22Rv1 (cell line): ENCODE measurements at regions not wholly inside any gene's neighbourhood (a gene's known extent, or its start where the extent isn't known, plus 50 kb on each side); places are given as distances from the start of the nearest gene placed in this dataset.

Experiments
- H3K27ac ChIP-seq: fragments of 450-650 bp; 2 replicates; pipeline ENCODE4 v1.5.1; 2017
- CTCF ChIP-seq: fragments of 450-650 bp; IDR thresholded peaks from 2 replicates; pipeline ENCODE4 v1.5.1; 2017; ENCODE audit warnings: mild to moderate bottlenecking
- ZFX ChIP-seq: fragments of 450-650 bp; IDR thresholded peaks from 2 replicates; pipeline ENCODE4 v1.6.1; 2017; ENCODE audit warnings: antibody characterized with exemption, borderline replicate concordance

DNA sequence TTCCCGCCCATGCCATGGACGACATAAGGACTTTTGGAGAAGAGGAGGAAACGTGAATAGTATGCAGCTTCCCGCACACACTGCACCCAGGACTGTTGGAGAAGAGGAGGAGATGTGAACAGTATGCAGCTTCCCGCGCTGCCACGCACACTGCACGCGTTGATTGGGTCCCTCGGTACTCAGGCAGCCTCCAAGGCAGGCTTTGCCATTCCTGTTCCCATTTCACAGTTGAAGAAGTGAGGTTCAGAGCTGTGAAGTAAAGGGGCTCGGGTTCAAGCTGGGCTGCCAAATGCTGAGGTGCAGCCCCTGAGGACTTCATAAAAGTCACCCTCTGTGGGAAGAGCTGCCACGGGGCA, 147.9 kb upstream of the FAM20C start:
- TF ChIP-seq ZFX (no peak), CTCF (no peak)
- no peak overlapping the region for H3K27ac ChIP-seq

- TF ChIP-seq ZFX (no peak), CTCF (no peak)
- no peak overlapping the region for H3K27ac ChIP-seq
Measured at GRCh38 chr7:45106-46090, 147.0 kb upstream of the FAM20C start.

- no peak overlapping the region for H3K27ac ChIP-seq
- no peak for TF ChIP-seq ZFX
- TF ChIP-seq CTCF: no peak
Measured at GRCh38 chr7:46123-46829, 146.1 kb upstream of the FAM20C start.

- H3K27ac ChIP-seq: no peak overlapping the region
- no peak for TF ChIP-seq CTCF
- no peak for TF ChIP-seq ZFX
Measured at GRCh38 chr7:46830-47140, 145.6 kb upstream of the FAM20C start.

DNA sequence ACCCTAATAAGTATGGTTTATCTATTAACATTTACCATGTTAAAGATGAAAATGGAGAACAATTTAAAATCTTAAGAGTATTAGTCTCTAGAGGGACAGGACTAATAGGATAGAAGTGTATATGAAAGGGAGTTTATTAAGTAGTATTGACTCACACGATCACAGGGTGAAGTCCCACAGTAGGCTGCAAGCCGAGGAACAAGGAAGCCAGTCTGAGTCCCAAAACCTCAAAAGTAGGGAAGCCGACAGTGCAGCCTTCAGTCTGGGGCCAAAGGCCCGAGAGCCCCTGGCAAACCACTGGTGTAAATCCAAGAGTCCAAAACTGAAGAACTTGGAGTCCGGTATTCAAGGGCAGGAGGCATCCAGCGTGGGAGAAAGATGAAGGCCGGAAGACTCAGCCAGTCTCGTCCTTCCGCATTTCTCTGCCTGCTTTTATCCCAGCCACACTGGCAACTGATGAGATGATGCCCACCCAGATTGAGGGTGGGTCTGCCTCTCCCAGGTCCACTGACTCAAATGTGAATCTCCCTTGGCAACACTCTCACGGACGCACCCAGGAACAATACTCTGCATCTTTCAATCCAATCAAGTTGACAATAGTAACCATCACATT, 140.8 kb upstream of the FAM20C start:
- TF ChIP-seq CTCF (no peak), ZFX (no peak)

DNA sequence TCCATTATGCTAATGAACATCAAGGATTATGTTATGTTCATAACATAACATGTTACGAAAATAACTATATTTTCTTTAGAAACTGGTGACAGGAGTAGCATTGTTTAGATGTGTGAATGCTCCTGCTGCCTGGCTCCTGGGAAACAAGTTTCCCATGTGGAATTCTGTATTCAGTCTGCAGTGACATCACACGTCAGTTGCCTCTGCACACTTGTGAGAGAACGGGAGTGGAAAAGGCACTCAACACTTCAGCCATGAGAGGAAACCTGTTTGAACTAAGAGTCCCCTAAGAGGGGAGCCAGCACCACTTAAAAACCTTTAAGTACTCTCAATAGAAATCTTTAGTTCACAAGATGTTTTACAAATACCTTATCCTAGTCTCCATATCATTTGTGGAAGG, 140.3 kb upstream of the FAM20C start:
- TF ChIP-seq ZFX (no peak), CTCF (no peak)
- H3K27ac ChIP-seq: no peak overlapping the region

More for the DNA sequence above, 140.8 kb upstream of the FAM20C start:
- H3K27ac ChIP-seq: no peak overlapping the region

DNA sequence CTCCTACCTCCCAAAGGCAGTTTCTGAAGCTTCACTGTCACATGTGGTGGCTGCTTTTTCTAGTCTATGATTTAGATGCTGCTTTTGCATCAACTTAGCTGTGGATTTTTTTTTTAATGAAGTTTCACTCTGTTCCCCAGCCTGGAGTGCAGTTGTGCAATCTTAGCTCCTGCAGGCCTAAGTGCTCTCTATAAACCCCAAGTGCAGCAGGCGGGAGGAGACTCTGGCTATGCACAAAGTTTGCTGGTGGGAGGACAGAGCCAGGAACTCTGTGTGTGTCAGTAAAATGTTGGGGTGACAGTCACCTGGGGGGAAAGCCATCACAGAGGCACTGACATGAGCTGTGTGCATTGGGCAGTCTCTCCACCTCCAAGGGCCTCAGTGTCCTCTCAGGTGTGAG, 138.8 kb upstream of the FAM20C start:
- TF ChIP-seq CTCF (no peak), ZFX (no peak)
- no peak overlapping the region for H3K27ac ChIP-seq
